ENCODE measurements at regions not wholly inside any gene's neighbourhood (a gene's known extent, or its start where the extent isn't known, plus 50 kb on each side); places are given as distances from the start of the nearest gene placed in this dataset.

GRCh38 chr20:52777171-52777570 is 195.0 kb upstream of the TSHZ2 start:
- peak; percentile 50 for DNase-seq (ENCODE audit: low read depth)
- TF ChIP-seq, protein P1, sequence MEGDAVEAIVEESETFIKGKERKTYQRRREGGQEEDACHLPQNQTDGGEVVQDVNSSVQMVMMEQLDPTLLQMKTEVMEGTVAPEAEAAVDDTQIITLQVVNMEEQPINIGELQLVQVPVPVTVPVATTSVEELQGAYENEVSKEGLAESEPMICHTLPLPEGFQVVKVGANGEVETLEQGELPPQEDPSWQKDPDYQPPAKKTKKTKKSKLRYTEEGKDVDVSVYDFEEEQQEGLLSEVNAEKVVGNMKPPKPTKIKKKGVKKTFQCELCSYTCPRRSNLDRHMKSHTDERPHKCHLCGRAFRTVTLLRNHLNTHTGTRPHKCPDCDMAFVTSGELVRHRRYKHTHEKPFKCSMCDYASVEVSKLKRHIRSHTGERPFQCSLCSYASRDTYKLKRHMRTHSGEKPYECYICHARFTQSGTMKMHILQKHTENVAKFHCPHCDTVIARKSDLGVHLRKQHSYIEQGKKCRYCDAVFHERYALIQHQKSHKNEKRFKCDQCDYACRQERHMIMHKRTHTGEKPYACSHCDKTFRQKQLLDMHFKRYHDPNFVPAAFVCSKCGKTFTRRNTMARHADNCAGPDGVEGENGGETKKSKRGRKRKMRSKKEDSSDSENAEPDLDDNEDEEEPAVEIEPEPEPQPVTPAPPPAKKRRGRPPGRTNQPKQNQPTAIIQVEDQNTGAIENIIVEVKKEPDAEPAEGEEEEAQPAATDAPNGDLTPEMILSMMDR (IDR thresholded peaks at IDR 0.05; ENCODE audit: insufficient read depth, low read length, severe bottlenecking) = no peak
- Histone ChIP-seq H3K36me3 (ENCODE audit: control insufficient read depth, insufficient read depth, low read length) (no peaks in the 10 kb centered on the region), H3K4me3 (ENCODE audit: low read depth, low read length) (no peak overlapping the region), H3K27me3 (ENCODE audit: control insufficient read depth, insufficient read depth, low read length) (no peaks in the 10 kb centered on the region)
- FAIRE-seq = no peak

DNA sequence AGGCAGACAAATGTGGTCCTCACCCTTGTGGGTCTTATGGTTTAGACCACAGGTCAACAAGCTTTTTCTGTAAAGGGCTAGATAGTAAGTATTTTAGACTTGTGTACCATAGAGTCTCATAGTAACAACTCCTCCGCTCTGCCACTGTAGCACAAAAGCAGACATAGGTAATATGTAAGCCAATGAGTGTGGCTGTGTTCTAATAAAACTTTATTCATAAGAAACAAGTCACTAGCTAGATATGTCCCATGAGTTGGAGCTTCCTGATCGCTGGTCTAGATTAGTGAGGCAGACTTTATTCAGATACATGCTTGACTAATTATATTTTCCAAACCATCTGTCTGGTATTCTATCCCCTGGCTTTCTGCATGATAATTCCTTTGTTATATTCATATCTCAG is 196.4 kb upstream of the TSHZ2 start:
- no peak for FAIRE-seq
- H3K27me3 ChIP-seq (ENCODE audit: control insufficient read depth, insufficient read depth, low read length) = no peaks in the 10 kb centered on the region

GRCh38 chr20:52768694-52769093 is 203.5 kb upstream of the TSHZ2 start:
- DNase-seq (ENCODE audit: low read depth) = no peak
- Histone ChIP-seq H3K4me3 (ENCODE audit: low read depth, low read length) (no peak overlapping the region), H3K36me3 (ENCODE audit: control insufficient read depth, insufficient read depth, low read length) (no peaks in the 10 kb centered on the region), H3K27me3 (ENCODE audit: control insufficient read depth, insufficient read depth, low read length) (no peaks in the 10 kb centered on the region)
- FAIRE-seq = no peak
- TF ChIP-seq, protein P1 (IDR thresholded peaks at IDR 0.05; ENCODE audit: insufficient read depth, low read length, severe bottlenecking) = no peak

More for the DNA sequence above, 196.4 kb upstream of the TSHZ2 start:
- no peak for DNase-seq (ENCODE audit: low read depth)
- no peaks in the 10 kb centered on the region for H3K36me3 ChIP-seq (ENCODE audit: control insufficient read depth, insufficient read depth, low read length)
- TF ChIP-seq, protein P1 (IDR thresholded peaks at IDR 0.05; ENCODE audit: insufficient read depth, low read length, severe bottlenecking) = no peak
- no peak overlapping the region for H3K4me3 ChIP-seq (ENCODE audit: low read depth, low read length)

DNA sequence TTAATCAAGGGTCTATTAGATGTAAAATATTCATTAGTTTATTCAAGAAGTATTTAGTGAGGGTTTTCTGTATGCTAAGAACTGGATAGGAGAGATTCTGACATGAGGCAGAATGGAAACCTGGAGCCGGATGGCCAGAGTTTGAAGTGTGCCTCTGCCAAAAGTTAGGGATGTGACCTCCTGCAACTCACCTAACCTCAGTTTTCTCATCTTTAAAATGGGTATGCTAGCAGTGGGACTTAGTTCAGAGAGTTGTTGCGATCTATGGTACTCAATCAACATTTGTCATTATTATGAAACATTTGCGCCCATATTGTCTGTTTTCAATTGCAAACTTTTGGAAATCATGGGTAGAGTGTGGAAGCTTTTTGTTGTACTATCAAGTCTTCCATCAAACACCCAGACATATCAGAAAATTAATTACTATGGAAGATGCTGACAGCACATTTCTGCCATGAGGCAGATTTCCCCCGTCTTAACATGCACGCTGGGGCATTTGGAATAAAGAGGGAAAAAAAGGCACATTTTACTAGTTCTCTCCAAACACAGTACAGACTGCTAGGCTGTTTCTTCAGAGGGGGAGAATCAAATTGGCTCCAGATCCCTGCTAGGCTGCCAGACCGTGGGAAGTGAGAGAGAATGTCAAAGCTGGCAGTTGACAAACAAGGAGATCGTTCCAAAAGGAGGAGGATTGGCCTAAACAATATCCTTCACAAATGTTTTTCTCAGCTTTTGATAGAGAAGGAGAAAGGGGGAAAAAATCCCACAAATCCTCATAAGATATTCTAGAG is 205.3 kb upstream of the TSHZ2 start:
- Histone ChIP-seq H3K27me3 (ENCODE audit: control insufficient read depth, insufficient read depth, low read length) (no peaks in the 10 kb centered on the region), H3K4me3 (ENCODE audit: low read depth, low read length) (no peak overlapping the region), H3K36me3 (ENCODE audit: control insufficient read depth, insufficient read depth, low read length) (no peaks in the 10 kb centered on the region)
- no peak for DNase-seq (ENCODE audit: low read depth)
- TF ChIP-seq, protein P1 (IDR thresholded peaks at IDR 0.05; ENCODE audit: insufficient read depth, low read length, severe bottlenecking) = no peak
- FAIRE-seq = no peak

GRCh38 chr20:52763321-52763853 is 208.8 kb upstream of the TSHZ2 start:
- Histone ChIP-seq H3K4me3 (ENCODE audit: low read depth, low read length) (no peak overlapping the region), H3K36me3 (ENCODE audit: control insufficient read depth, insufficient read depth, low read length) (no peaks in the 10 kb centered on the region), H3K27me3 (ENCODE audit: control insufficient read depth, insufficient read depth, low read length) (no peaks in the 10 kb centered on the region)
- no peak for DNase-seq (ENCODE audit: low read depth)
- TF ChIP-seq, protein P1 (IDR thresholded peaks at IDR 0.05; ENCODE audit: insufficient read depth, low read length, severe bottlenecking) = no peak
- FAIRE-seq = no peak

All from bronchial epithelial cell (primary cell).